Hematopoietic multipotent progenitor cell treated with erythropoietin and hydrocortisone succinate and interleukin-3 and kit ligand, for 4 days (in vitro differentiated cells): ENCODE measurements at regions not wholly inside any gene's neighbourhood (a gene's known extent, or its start where the extent isn't known, plus 50 kb on each side); places are given as distances from the start of the nearest gene placed in this dataset.
"Not testable (repeated sequence)": the region's sequence is repeated elsewhere in the genome, so short reads cannot be mapped to it uniquely, and the experiment has no call there.

Source experiments
- DNase-seq: peaks from one replicate; pipeline ENCODE4 v3.0.0-alpha.2; 2015

GRCh38 chr4:131738991-131739390 lies 1410.1 kb upstream of the PCDH10 start:
- DNase-seq, result not testable (repeated sequence)

GRCh38 chr4:131741836-131742235 lies 1407.3 kb upstream of the PCDH10 start:
- DNase-seq, result not testable (repeated sequence)

DNA sequence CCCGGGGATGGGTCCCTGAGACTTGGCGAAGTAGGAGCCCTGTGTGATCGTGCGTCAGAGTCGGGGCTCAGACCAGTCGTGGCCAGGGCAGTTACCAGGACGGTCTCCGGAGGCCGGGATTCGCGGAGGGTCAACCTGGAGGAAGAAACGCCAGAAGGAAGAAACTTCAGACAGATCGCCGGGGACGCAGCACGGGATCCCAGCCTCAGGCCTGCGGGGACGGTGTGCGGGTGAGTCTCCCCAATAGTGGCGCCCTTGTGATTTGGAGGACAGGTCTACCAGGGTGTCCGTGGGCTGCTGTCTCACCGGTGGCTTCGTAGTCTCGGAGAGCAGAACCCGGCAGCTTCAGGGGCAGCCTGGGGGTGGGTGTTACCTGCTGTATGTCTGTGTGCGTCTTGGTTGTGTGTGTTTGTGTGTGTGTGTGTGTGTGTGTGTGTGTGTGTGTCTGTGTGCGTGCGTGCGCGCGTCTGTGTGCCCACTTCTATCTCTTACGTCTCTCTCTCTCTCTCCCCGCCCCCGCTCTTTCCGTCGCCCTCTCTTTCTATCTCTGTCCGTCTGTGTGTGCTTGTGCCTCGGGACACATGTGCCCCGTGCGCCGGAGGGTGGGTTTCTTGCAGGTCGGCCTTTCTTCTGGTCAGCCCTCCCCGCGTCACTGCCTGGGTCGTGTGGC lies 1406.4 kb upstream of the PCDH10 start:
- not testable (repeated sequence) for DNase-seq

DNA sequence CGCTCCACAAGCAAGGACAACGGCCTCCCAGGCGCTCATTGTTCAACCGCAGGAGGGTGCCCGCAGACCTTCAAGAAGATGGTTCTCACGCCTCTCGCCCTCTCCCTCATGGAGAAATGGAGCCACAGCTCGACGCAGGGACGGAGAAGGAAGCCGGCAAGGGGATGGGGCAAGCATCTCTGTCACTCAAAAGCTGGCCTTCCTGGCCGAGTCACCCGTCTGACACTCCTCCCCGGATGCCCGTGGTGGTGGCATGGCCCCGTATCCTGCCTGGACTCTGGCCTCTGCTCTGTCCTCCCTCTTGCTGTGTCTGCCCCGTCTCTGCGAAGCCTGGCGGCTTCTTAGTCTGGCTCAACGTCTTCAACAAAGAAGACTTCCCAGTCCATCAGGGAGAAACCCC lies 1405.7 kb upstream of the PCDH10 start:
- DNase-seq, result not testable (repeated sequence)

DNA sequence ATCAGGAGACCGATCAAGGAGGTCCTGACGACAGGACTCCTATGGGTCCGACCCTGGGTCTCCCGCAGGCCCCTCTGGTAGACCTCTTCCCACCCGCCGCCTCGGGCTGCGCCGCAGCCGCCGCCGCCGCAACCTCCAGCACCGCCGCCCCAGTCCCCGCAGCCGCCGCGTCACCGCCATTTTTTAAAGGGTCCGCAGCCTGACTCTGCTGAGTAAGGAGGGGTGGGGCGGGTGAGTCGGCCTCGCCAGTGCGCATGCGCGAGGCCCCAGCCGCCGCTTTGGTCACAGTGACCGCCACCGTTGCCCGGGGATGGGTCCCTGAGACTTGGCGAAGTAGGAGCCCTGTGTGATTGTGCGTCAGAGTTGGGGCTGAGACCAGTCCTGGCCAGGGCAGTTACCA lies 1401.9 kb upstream of the PCDH10 start:
- not testable (repeated sequence) for DNase-seq

GRCh38 chr4:131749224-131749623 lies 1399.9 kb upstream of the PCDH10 start:
- not testable (repeated sequence) for DNase-seq

DNA sequence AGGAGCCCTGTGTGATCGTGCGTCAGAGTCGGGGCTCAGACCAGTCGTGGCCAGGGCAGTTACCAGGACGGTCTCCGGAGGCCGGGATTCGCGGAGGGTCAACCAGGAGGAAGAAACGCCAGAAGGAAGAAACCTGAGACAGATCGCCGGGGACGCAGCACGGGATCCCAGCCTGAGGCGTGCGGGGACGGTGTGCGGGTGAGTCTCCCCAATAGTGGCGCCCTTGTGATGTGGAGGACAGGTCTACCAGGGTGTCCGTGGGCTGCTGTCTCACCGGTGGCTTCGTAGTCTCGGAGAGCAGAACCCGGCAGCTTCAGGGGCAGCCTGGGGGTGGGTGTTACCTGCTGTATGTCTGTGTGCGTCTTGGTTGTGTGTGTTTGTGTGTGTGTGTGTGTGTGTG lies 1399.1 kb upstream of the PCDH10 start:
- not testable (repeated sequence) for DNase-seq

DNA sequence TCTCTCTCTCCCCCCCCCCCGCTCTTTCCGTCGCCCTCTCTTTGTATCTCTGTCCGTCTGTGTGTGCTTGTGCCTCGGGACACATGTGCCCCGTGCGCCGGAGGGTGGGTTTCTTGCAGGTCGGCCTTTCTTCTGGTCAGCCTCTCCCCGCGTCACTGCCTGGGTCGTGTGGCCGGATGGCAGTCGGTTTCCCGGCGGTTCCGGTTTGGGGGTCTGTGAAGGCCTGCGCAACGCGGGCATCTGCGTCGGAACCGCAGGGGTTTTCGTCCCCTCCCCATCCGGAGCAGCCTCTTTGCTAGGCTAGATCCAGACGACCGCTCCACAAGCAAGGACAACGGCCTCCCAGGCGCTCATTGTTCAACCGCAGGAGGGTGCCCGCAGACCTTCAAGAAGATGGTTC lies 1398.6 kb upstream of the PCDH10 start:
- not testable (repeated sequence) for DNase-seq

DNA sequence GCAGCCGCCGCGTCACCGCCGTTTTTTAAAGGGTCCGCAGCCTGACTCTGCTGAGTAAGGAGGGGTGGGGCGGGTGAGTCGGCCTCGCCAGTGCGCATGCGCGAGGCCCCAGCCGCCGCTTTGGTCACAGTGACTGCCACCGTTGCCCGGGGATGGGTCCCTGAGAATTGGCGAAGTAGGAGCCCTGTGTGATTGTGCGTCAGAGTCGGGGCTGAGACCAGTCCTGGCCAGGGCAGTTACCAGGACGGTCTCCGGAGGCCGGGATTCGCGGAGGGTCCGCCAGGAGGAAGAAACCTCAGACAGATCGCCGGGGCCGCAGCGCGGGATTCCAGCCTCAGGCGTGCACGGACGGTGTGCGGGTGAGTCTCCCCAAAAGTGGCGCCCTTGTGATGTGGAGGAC lies 1386.9 kb upstream of the PCDH10 start:
- not testable (repeated sequence) for DNase-seq

DNA sequence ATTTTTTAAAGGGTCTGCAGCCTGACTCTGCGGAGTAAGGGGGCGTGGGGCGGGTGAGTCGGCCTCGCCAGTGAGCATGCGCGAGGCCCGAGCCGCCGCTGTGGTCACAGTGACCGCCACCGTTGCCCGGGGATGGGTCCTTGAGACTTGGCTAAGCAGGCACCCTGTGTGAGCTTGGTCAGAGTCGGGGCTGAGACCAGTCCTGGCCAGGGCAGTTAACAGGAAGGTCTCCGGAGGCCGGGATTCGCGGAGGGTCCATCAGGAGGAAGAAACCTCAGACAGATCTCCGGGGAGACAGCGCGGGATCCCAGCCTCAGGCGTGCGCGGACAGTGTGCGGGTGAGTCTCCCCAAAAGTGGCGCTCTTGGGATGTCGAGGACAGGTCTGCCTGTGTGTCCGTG lies 1384.4 kb upstream of the PCDH10 start:
- DNase-seq, result no peak

GRCh38 chr4:131774382-131774781 lies 1374.7 kb upstream of the PCDH10 start:
- DNase-seq, result not testable (repeated sequence)

- peak; percentile 7 for DNase-seq
These were observed 1338.5 kb upstream of the PCDH10 start for GRCh38 chr4:131810565-131810964.
